ENCODE measurements at regions not wholly inside any gene's neighbourhood (a gene's known extent, or its start where the extent isn't known, plus 50 kb on each side); places are given as distances from the start of the nearest gene placed in this dataset.

DNA sequence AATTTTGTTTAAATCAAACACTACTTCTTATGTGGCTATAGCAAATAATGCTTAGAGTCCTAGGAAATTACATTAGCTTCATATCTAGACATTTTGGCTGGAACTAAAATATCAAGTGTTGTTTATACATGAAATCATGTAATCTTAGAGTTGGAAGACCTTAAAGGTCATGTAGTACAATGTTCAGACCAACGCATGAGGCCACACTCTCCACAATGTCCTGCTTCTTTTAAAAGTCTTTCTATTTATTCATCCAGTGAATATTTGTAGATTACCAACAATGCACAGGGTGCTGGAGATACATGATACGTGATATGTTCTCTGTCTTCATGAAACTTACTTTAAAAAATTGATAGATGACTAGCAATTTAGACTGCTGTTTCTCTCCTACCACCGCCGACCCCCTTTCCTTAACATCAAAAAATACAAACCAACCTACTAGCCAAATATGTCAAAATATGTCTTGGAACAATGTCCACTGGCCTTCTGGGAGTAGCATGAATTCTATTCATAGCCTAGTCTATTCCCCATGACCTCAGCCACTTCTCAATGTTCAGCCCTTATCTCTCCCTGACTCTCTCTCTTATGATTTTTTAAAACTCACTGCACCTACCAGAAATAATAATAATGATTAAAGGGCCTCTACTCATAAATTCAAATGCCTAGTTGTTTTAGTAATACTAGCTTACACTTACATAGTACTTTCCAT lies 59.5 kb upstream of the CAV2 start (continued):
- no peak for TF ChIP-seq POU5F1 (IDR thresholded peaks at IDR 0.05; ENCODE audit: borderline replicate concordance, low read depth, low read length, partially characterized antibody)
- no peak for TF ChIP-seq MIER1 (IDR thresholded peaks at IDR 0.05; ENCODE audit: low read depth)
- TF ChIP-seq MEF2A (IDR thresholded peaks at IDR 0.05; ENCODE audit: control insufficient read depth, low read depth, low read length), result peak; percentile 52; the same call in 1 of the 2 replicates
- TF ChIP-seq ARHGAP35 (IDR thresholded peaks at IDR 0.05; ENCODE audit: partially characterized antibody), result no peak
- no peak for TF ChIP-seq YBX1 (IDR thresholded peaks at IDR 0.05)
- no peak for TF ChIP-seq SP1 (CRISPR knock-in tag; IDR thresholded peaks at IDR 0.05)
- TF ChIP-seq MED1 (CRISPR knock-in tag; IDR thresholded peaks at IDR 0.05; ENCODE audit: borderline replicate concordance), result no peak
- no peak for TF ChIP-seq AFF1 (IDR thresholded peaks at IDR 0.05; ENCODE audit: low read depth in 1 of 2, partially characterized antibody in 2 of 2)
- TF ChIP-seq STAG1 (CRISPR knock-in tag; IDR thresholded peaks at IDR 0.05; ENCODE audit: borderline replicate concordance), result no peak
- no peak for TF ChIP-seq SIX5 (IDR thresholded peaks at IDR 0.05; ENCODE audit: borderline replicate concordance in 1 of 2, insufficient read depth in 1 of 2, low read depth in 1 of 2, low read length in 2 of 2)
- TF ChIP-seq ZNF592 (IDR thresholded peaks at IDR 0.05), result no peak
- peak in 1 of 2 experiments; percentile 45; a peak in 1 of 4 replicates for TF ChIP-seq TEAD1 (CRISPR knock-in tag; IDR thresholded peaks at IDR 0.05)
- TF ChIP-seq, protein P1, sequence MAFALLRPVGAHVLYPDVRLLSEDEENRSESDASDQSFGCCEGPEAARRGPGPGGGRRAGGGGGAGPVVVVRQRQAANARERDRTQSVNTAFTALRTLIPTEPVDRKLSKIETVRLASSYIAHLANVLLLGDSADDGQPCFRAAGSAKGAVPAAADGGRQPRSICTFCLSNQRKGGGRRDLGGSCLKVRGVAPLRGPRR (CRISPR knock-in tag; IDR thresholded peaks at IDR 0.05), result no peak

All from K562 (cell line).